ENCODE measurements at regions not wholly inside any gene's neighbourhood (a gene's known extent, or its start where the extent isn't known, plus 50 kb on each side); places are given as distances from the start of the nearest gene placed in this dataset.

DNA sequence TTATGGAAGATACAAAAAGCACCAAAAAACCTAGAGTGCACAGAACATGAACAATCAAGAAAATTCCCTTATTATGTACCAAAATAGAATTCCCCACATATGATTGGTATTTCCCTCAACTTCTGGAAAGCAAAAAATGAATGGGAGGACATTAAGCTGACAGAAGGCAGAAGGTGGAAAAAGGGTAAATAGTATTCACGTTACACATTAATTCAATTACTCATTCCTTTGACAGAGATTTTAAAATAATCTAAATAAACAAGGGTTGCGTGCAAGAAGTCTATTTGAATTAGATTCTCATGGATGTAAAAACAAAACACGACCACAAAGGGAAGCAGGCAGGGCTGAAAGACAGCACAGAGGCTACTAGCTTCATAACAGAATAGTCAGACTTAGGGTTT, 260.5 kb upstream of the ZPLD1 start:
- TF ChIP-seq, protein P1, sequence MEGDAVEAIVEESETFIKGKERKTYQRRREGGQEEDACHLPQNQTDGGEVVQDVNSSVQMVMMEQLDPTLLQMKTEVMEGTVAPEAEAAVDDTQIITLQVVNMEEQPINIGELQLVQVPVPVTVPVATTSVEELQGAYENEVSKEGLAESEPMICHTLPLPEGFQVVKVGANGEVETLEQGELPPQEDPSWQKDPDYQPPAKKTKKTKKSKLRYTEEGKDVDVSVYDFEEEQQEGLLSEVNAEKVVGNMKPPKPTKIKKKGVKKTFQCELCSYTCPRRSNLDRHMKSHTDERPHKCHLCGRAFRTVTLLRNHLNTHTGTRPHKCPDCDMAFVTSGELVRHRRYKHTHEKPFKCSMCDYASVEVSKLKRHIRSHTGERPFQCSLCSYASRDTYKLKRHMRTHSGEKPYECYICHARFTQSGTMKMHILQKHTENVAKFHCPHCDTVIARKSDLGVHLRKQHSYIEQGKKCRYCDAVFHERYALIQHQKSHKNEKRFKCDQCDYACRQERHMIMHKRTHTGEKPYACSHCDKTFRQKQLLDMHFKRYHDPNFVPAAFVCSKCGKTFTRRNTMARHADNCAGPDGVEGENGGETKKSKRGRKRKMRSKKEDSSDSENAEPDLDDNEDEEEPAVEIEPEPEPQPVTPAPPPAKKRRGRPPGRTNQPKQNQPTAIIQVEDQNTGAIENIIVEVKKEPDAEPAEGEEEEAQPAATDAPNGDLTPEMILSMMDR (IDR thresholded peaks at IDR 0.05): no peak
- TF ChIP-seq POLR2A (IDR thresholded peaks at IDR 0.05) (no peak), POLR2AphosphoS5 (IDR thresholded peaks at IDR 0.05; ENCODE audit: insufficient read depth in 1 of 2, low read depth in 1 of 2) (no peak)
